ENCODE measurements at regions not wholly inside any gene's neighbourhood (a gene's known extent, or its start where the extent isn't known, plus 50 kb on each side); places are given as distances from the start of the nearest gene placed in this dataset.

DNA sequence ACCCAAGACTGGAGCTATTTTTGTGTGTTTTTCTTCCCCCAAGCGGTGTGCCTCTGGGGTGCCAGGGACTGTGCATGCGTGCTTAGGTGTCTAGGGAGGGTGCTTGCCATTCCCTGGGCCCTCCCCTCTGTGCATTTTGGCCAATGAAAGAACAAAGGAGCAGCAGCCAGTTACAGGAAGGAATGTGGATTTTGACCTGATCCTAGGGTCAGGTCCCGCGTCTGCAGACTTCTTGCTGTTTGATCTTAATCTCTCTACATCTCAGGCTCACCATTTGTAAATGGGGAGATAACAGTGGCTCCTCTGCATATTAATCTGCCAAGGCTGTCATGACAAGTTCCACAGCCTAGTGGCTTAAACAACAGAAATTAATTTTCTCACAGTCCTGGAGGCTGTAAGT lies 699.1 kb downstream of the QKI start:
- no peak overlapping the region for H3K4me2 ChIP-seq (ENCODE audit: control insufficient read depth, extremely low read depth, insufficient read depth, low read depth, low read length)
- no peaks in the 10 kb centered on the region for H3K79me2 ChIP-seq (ENCODE audit: control insufficient read depth, insufficient read depth, low read length)
- dilution Hi-C loops (cut with MboI; ENCODE audit: extremely low pct_ligation_motif_present, low sequenced_read_pairs) = no loop called here
- H3K4me3 ChIP-seq (ENCODE audit: control insufficient read depth in 2 of 3, extremely low read depth in 1 of 3, insufficient read depth in 2 of 3, low read depth in 1 of 3, low read length in 3 of 3) = no peak overlapping the region
- H3K27me3 ChIP-seq (ENCODE audit: control insufficient read depth, extremely low read depth, insufficient read depth, low read length) = no peaks in the 10 kb centered on the region
- H3K9ac ChIP-seq (ENCODE audit: control insufficient read depth, extremely low read depth, insufficient read depth, low read length) = no peak overlapping the region
- H3K27ac ChIP-seq (ENCODE audit: control insufficient read depth, insufficient read depth, low read length) = no peak overlapping the region
- FAIRE-seq (no peak), DNase-seq (ENCODE audit: low read depth, low spot score) (no peak)
- H2AFZ ChIP-seq (ENCODE audit: control insufficient read depth, low read length) = no peak overlapping the region
- no peaks in the 10 kb centered on the region for H4K20me1 ChIP-seq (ENCODE audit: control insufficient read depth, extremely low read depth, insufficient read depth, low read length)
- peaks cover 2% of the 10 kb centered on the region for H3K9me3 ChIP-seq (ENCODE audit: control insufficient read depth, low read depth, low read length)
- no peak for TF ChIP-seq EZH2 (IDR thresholded peaks at IDR 0.05; ENCODE audit: low read length)
- TF ChIP-seq, protein P1, sequence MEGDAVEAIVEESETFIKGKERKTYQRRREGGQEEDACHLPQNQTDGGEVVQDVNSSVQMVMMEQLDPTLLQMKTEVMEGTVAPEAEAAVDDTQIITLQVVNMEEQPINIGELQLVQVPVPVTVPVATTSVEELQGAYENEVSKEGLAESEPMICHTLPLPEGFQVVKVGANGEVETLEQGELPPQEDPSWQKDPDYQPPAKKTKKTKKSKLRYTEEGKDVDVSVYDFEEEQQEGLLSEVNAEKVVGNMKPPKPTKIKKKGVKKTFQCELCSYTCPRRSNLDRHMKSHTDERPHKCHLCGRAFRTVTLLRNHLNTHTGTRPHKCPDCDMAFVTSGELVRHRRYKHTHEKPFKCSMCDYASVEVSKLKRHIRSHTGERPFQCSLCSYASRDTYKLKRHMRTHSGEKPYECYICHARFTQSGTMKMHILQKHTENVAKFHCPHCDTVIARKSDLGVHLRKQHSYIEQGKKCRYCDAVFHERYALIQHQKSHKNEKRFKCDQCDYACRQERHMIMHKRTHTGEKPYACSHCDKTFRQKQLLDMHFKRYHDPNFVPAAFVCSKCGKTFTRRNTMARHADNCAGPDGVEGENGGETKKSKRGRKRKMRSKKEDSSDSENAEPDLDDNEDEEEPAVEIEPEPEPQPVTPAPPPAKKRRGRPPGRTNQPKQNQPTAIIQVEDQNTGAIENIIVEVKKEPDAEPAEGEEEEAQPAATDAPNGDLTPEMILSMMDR (optimal IDR thresholded peaks at IDR 0.05 in 1 of 3, IDR thresholded peaks at IDR 0.05 in 1 of 3, conservative IDR thresholded peaks at IDR 0.05 in 1 of 3; ENCODE audit: extremely low read depth in 1 of 3, insufficient read depth in 2 of 3, low read length in 3 of 3) = no peak
- no peaks in the 10 kb centered on the region for H3K9me1 ChIP-seq (ENCODE audit: control insufficient read depth, extremely low read depth, insufficient read depth, low read length)
- no peaks in the 10 kb centered on the region for H3K36me3 ChIP-seq (ENCODE audit: control insufficient read depth in 2 of 2, extremely low read depth in 1 of 2, insufficient read depth in 2 of 2, low read length in 2 of 2)
- peaks cover 6% of the 10 kb centered on the region for H3K4me1 ChIP-seq (ENCODE audit: control insufficient read depth, extremely low read depth, insufficient read depth, low read length)

DNA sequence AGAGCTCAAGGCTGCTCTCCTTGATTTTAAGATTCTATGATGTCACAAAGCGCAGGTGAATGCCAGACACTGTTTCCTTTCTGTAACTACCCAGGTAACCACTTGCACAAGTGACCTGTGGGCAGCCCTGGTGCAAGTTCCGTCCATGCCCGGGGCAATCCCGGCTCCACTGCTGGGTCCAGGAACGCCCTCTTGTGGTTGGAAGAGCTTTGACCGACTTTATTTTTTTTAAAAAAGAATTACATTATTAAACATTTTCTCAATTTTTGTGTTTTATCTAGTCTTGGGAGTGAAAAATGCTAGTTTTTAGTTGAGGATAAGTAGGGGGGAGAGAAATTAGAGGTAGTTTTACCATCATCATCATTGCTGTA lies 695.2 kb downstream of the QKI start:
- TF ChIP-seq, protein P1 (optimal IDR thresholded peaks at IDR 0.05 in 1 of 3, IDR thresholded peaks at IDR 0.05 in 1 of 3, conservative IDR thresholded peaks at IDR 0.05 in 1 of 3; ENCODE audit: extremely low read depth in 1 of 3, insufficient read depth in 2 of 3, low read length in 3 of 3) = peak in 1 of 3 experiments; percentile 32
- TF ChIP-seq EZH2 (IDR thresholded peaks at IDR 0.05; ENCODE audit: low read length) = no peak
- no peak overlapping the region for H2AFZ ChIP-seq (ENCODE audit: control insufficient read depth, low read length)
- no peak overlapping the region for H3K4me2 ChIP-seq (ENCODE audit: control insufficient read depth, extremely low read depth, insufficient read depth, low read depth, low read length)
- no peaks in the 10 kb centered on the region for H4K20me1 ChIP-seq (ENCODE audit: control insufficient read depth, extremely low read depth, insufficient read depth, low read length)
- H3K27ac ChIP-seq (ENCODE audit: control insufficient read depth, insufficient read depth, low read length) = no peak overlapping the region
- DNase-seq (ENCODE audit: low read depth, low spot score) (no peak), FAIRE-seq (no peak)
- dilution Hi-C loops (cut with MboI; ENCODE audit: extremely low pct_ligation_motif_present, low sequenced_read_pairs) = no loop called here
- peaks cover 2% of the 10 kb centered on the region for H3K9me3 ChIP-seq (ENCODE audit: control insufficient read depth, low read depth, low read length)
- H3K4me3 ChIP-seq (ENCODE audit: control insufficient read depth in 2 of 3, extremely low read depth in 1 of 3, insufficient read depth in 2 of 3, low read depth in 1 of 3, low read length in 3 of 3) = no peak overlapping the region
- no peaks in the 10 kb centered on the region for H3K36me3 ChIP-seq (ENCODE audit: control insufficient read depth in 2 of 2, extremely low read depth in 1 of 2, insufficient read depth in 2 of 2, low read length in 2 of 2)
- no peak overlapping the region for H3K9ac ChIP-seq (ENCODE audit: control insufficient read depth, extremely low read depth, insufficient read depth, low read length)
- no peaks in the 10 kb centered on the region for H3K9me1 ChIP-seq (ENCODE audit: control insufficient read depth, extremely low read depth, insufficient read depth, low read length)
- H3K27me3 ChIP-seq (ENCODE audit: control insufficient read depth, extremely low read depth, insufficient read depth, low read length) = no peaks in the 10 kb centered on the region
- H3K4me1 ChIP-seq (ENCODE audit: control insufficient read depth, extremely low read depth, insufficient read depth, low read length) = peaks cover 7% of the 10 kb centered on the region
- H3K79me2 ChIP-seq (ENCODE audit: control insufficient read depth, insufficient read depth, low read length) = no peaks in the 10 kb centered on the region

Data from keratinocyte (primary cell).